GM21381 (cell line): ENCODE measurements at regions not wholly inside any gene's neighbourhood (a gene's known extent, or its start where the extent isn't known, plus 50 kb on each side); places are given as distances from the start of the nearest gene placed in this dataset.

ENCODE experiments used
- ATAC-seq: cut with Tn5 transposase; IDR thresholded peaks from one replicate; pipeline ENCODE4 v1.9.1; 2021; ENCODE audit warnings: mild to moderate bottlenecking, moderate library complexity; ENCODE audit not compliant: unreplicated experiment

GRCh38 chr2:147712051-147712450, 132.8 kb upstream of the ACVR2A start:
- ATAC-seq = no peak

- no peak for ATAC-seq
Observed at GRCh38 chr2:147711031-147711430, 133.8 kb upstream of the ACVR2A start.

GRCh38 chr2:147709655-147710054, 135.2 kb upstream of the ACVR2A start:
- ATAC-seq = no peak

GRCh38 chr2:147703171-147703570, 141.7 kb upstream of the ACVR2A start:
- ATAC-seq = no peak

- ATAC-seq = no peak
Observed at GRCh38 chr2:147698166-147698565, 146.7 kb upstream of the ACVR2A start.

GRCh38 chr2:147696426-147696825, 148.4 kb upstream of the ACVR2A start:
- ATAC-seq = no peak

GRCh38 chr2:147689220-147689909, 155.5 kb upstream of the ACVR2A start:
- peak; percentile 99 for ATAC-seq

- no peak for ATAC-seq
Observed at GRCh38 chr2:147688242-147688641, 156.6 kb upstream of the ACVR2A start.

- no peak for ATAC-seq
Observed at GRCh38 chr2:147686365-147686764, 158.5 kb upstream of the ACVR2A start.

GRCh38 chr2:147684903-147685302, 159.9 kb upstream of the ACVR2A start:
- ATAC-seq = no peak

GRCh38 chr2:147683380-147683779, 161.4 kb upstream of the ACVR2A start:
- no peak for ATAC-seq

GRCh38 chr2:147681093-147681492, 163.7 kb upstream of the ACVR2A start:
- no peak for ATAC-seq

GRCh38 chr2:147679955-147680531, 164.8 kb upstream of the ACVR2A start:
- ATAC-seq = no peak

- ATAC-seq = no peak
Observed at GRCh38 chr2:147679191-147679954, 165.5 kb upstream of the ACVR2A start.

GRCh38 chr2:147665105-147665504, 179.7 kb upstream of the ACVR2A start:
- no peak for ATAC-seq

- ATAC-seq = peak; percentile 27
Observed at GRCh38 chr2:147663962-147664361, 180.9 kb upstream of the ACVR2A start.

GRCh38 chr2:147663153-147663961, 181.5 kb upstream of the ACVR2A start:
- ATAC-seq = peak; percentile 88

GRCh38 chr2:147662221-147662620, 182.6 kb upstream of the ACVR2A start:
- ATAC-seq = no peak

- no peak for ATAC-seq
Observed at GRCh38 chr2:147660680-147661079, 184.1 kb upstream of the ACVR2A start.

GRCh38 chr2:147659051-147659450, 185.8 kb upstream of the ACVR2A start:
- ATAC-seq = no peak
